Activated T-cell treated with anti-CD3 and anti-CD28 coated beads, Interleukin-2, amount 50 U/mL, for 1 hour (primary cell): ENCODE measurements at regions not wholly inside any gene's neighbourhood (a gene's known extent, or its start where the extent isn't known, plus 50 kb on each side); places are given as distances from the start of the nearest gene placed in this dataset.

ENCODE experiments used
- DNase-seq: peaks from one replicate; pipeline ENCODE4 v3.0.0-alpha.2; 2020

GRCh38 chr4:1506956-1507721 is 100.9 kb upstream of the NKX1-1 start:
- peak; percentile 5 for DNase-seq

GRCh38 chr4:1505511-1506460 is 99.5 kb upstream of the NKX1-1 start:
- no peak for DNase-seq

GRCh38 chr4:1504595-1505500 is 98.6 kb upstream of the NKX1-1 start:
- DNase-seq, result no peak

- DNase-seq, result peak; percentile 11
Observed at GRCh38 chr4:1503583-1504471, 97.6 kb upstream of the NKX1-1 start.

- peak; percentile 5 for DNase-seq
Observed at GRCh38 chr4:1502976-1503375, 96.7 kb upstream of the NKX1-1 start.

- DNase-seq, result peak; percentile 6
Observed at GRCh38 chr4:1502501-1502886, 96.3 kb upstream of the NKX1-1 start.

GRCh38 chr4:1501754-1502500 is 95.7 kb upstream of the NKX1-1 start:
- DNase-seq, result peak; percentile 4

- no peak for DNase-seq
Observed at GRCh38 chr4:1500966-1501753, 94.9 kb upstream of the NKX1-1 start.

GRCh38 chr4:1500231-1500965 is 94.2 kb upstream of the NKX1-1 start:
- DNase-seq, result no peak

GRCh38 chr4:1499465-1499864 is 93.2 kb upstream of the NKX1-1 start:
- DNase-seq, result no peak

- DNase-seq, result no peak
Observed at GRCh38 chr4:1497189-1497801, 91.1 kb upstream of the NKX1-1 start.

- no peak for DNase-seq
Observed at GRCh38 chr4:1496116-1496642, 89.9 kb upstream of the NKX1-1 start.

GRCh38 chr4:1495416-1496115 is 89.3 kb upstream of the NKX1-1 start:
- no peak for DNase-seq

- no peak for DNase-seq
Observed at GRCh38 chr4:1494416-1495315, 88.4 kb upstream of the NKX1-1 start.

GRCh38 chr4:1493540-1494287 is 87.5 kb upstream of the NKX1-1 start:
- no peak for DNase-seq
